ENCODE measurements at regions not wholly inside any gene's neighbourhood (a gene's known extent, or its start where the extent isn't known, plus 50 kb on each side); places are given as distances from the start of the nearest gene placed in this dataset.

DNA sequence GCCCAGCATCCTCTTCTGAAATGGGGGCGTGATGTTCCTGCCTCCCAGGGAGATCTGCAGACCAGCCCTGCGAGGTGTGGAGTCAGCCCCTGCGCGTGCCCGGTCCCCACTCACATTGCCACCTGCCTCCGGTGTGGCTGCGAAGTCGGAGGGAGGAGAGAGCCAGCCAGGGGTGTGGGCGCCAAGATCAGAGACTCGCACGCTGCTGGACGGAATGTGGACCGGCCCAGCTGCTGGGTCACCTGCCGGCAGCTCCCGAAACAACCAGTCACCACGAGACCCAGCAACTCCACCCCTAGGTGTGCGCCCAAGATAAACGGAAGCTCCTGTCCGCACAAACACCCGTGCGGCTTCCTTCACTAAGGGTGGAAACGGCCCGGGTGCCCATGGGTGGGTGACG, 51.1 kb upstream of the EGFL7 start:
- TF ChIP-seq, protein P1, sequence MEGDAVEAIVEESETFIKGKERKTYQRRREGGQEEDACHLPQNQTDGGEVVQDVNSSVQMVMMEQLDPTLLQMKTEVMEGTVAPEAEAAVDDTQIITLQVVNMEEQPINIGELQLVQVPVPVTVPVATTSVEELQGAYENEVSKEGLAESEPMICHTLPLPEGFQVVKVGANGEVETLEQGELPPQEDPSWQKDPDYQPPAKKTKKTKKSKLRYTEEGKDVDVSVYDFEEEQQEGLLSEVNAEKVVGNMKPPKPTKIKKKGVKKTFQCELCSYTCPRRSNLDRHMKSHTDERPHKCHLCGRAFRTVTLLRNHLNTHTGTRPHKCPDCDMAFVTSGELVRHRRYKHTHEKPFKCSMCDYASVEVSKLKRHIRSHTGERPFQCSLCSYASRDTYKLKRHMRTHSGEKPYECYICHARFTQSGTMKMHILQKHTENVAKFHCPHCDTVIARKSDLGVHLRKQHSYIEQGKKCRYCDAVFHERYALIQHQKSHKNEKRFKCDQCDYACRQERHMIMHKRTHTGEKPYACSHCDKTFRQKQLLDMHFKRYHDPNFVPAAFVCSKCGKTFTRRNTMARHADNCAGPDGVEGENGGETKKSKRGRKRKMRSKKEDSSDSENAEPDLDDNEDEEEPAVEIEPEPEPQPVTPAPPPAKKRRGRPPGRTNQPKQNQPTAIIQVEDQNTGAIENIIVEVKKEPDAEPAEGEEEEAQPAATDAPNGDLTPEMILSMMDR (IDR thresholded peaks at IDR 0.05), result no peak
- TF ChIP-seq POLR2A (IDR thresholded peaks at IDR 0.05), result no peak
- no peak for TF ChIP-seq EP300 (IDR thresholded peaks at IDR 0.05)

Measured in upper lobe of left lung (tissue), 4 donors.